ENCODE measurements at regions not wholly inside any gene's neighbourhood (a gene's known extent, or its start where the extent isn't known, plus 50 kb on each side); places are given as distances from the start of the nearest gene placed in this dataset.
A peak's percentile ranks its signal among the peaks of the same experiment; 100 is the strongest.

DNA sequence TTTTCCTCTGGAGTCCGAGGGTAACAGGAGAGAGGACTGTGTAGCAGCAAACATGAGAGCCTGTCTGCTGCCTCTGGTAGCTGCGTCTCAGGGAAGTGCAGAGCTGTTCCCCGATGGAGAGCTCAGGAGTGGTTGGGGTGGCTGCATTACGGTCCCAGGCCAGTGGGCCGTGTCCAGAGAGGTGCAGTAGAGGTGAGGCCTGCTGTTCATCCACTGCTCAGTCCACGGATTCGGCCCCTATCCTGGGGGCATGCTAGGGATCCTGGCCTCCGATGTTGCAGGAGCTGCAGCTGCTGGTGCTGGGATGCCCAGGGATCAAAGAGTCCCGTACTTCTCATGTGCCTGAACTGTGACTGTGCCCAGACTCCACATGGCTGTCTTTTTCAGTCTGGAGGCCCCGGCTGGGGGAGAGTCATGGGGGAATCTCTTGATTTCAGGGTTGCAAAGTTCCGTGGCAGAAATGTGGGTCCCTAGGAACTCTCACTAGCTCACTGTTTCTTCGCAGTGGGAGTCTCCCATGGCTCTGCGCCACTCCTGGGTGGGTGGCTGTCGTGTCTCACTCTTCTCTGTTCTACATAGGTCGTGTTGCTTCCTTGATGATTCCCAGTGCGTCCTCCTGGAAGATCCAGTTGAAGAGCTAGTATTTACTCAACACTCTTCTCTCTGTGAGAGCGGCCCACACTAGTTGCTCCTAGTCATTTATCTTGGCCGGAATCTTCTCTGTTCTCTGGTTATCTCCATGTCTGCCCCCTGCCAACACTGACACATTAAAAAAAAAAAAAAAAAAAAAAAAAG, 109.5 kb upstream of the CENPE start:
- H3K36me3 Mint-ChIP-seq: no peaks in the 10 kb centered on the region
- peak overlapping the region; percentile 2 for H3K4me3 Mint-ChIP-seq

DNA sequence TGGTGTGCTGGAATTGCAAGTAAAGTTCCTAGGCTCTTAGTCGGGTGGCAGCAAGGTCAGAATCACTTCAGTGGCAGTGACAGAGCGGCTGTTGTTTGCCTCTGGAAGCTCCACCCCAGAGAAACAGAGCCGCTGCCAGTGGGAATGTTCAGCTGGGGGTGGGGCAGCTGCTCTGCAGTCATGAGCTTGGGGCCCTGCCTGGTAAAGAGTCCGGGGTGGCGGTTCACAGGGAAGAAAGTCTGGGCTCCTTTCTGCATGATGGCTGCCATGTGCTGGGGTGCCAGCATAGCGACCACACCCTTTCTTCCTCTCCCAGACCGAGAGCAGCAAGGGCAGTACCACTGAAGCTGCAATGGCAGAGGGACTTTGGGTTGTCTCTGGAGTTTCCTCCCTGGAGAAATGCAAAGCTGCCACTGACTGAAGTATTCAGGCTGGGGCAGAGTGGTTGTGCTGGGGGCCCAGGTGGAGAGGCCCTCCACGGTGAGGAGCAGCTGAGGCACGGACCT, 108.8 kb upstream of the CENPE start:
- TF ChIP-seq, protein P1, sequence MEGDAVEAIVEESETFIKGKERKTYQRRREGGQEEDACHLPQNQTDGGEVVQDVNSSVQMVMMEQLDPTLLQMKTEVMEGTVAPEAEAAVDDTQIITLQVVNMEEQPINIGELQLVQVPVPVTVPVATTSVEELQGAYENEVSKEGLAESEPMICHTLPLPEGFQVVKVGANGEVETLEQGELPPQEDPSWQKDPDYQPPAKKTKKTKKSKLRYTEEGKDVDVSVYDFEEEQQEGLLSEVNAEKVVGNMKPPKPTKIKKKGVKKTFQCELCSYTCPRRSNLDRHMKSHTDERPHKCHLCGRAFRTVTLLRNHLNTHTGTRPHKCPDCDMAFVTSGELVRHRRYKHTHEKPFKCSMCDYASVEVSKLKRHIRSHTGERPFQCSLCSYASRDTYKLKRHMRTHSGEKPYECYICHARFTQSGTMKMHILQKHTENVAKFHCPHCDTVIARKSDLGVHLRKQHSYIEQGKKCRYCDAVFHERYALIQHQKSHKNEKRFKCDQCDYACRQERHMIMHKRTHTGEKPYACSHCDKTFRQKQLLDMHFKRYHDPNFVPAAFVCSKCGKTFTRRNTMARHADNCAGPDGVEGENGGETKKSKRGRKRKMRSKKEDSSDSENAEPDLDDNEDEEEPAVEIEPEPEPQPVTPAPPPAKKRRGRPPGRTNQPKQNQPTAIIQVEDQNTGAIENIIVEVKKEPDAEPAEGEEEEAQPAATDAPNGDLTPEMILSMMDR (IDR thresholded peaks at IDR 0.05; ENCODE audit: unreplicated experiment): no peak
- Mint-ChIP-seq H3K9me3 (peaks cover 11% of the 10 kb centered on the region), H3K4me3 (peak overlapping the region; percentile 40), H3K4me1 (peaks cover 22% of the 10 kb centered on the region), H3K27ac (peak overlapping the region; percentile 66), H3K27me3 (ENCODE audit: low read depth) (no peaks in the 10 kb centered on the region), H3K36me3 (no peaks in the 10 kb centered on the region)
- DNase-seq (ENCODE audit: low spot score in 2 of 2, unreplicated experiment in 2 of 2): peak in 1 of 2 experiments; percentile 53

More for the DNA sequence above, 109.5 kb upstream of the CENPE start:
- Mint-ChIP-seq H3K4me1 (peaks cover 22% of the 10 kb centered on the region), H3K9me3 (peaks cover 18% of the 10 kb centered on the region), H3K27ac (peak overlapping the region; percentile 66), H3K27me3 (ENCODE audit: low read depth) (no peaks in the 10 kb centered on the region)
- TF ChIP-seq, protein P1 (IDR thresholded peaks at IDR 0.05; ENCODE audit: unreplicated experiment): no peak
- no peak for DNase-seq (ENCODE audit: low spot score in 2 of 2, unreplicated experiment in 2 of 2)

DNA sequence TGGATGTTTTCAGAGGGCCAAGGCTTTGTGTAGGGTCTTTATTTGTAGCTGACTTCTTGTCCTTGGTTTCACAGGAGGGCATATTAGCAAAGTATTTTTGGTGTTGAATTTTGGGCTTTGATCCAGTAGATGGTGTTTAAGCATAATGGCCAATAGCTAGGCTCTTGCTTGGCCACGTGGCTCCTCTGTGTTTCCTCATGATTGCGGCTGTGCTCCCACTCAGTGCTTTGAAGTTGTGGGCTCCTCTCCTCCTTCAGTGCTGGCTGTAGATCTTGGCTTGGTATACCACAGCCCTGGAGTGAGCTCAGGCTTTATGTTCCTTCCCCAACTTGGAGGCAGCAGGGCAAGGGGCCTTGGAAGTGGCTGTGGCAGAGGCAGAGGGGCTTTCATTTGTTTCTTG, 107.2 kb upstream of the CENPE start:
- no peak for DNase-seq (ENCODE audit: low spot score in 2 of 2, unreplicated experiment in 2 of 2)
- TF ChIP-seq, protein P1 (IDR thresholded peaks at IDR 0.05; ENCODE audit: unreplicated experiment): no peak
- Mint-ChIP-seq H3K36me3 (no peaks in the 10 kb centered on the region), H3K27ac (no peak overlapping the region), H3K4me3 (no peak overlapping the region), H3K27me3 (ENCODE audit: low read depth) (no peaks in the 10 kb centered on the region), H3K9me3 (peaks cover 4% of the 10 kb centered on the region), H3K4me1 (peaks cover 22% of the 10 kb centered on the region)

DNA sequence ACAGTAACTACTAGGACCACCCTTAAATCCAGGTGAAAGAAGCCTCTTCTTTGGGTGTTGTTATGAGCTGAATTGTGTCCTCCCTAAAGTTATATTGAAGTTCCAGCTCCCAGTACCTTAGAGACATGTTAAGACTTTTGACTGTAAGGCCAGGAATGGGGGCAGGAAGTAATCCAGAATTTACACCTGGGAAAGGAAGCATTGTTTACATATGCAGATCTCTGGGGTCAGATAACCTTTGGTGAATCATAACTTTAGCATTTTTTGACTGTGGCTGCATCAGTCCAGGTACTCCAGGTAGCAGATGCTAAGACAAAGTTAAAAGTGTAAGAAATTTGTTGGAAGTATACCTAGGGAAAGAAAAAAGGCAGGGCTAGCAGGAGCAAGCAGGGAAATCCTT, 104.9 kb upstream of the CENPE start:
- Mint-ChIP-seq H3K27me3 (ENCODE audit: low read depth) (no peaks in the 10 kb centered on the region), H3K4me1 (peaks cover 17% of the 10 kb centered on the region)
- TF ChIP-seq, protein P1 (IDR thresholded peaks at IDR 0.05; ENCODE audit: unreplicated experiment): no peak

DNA sequence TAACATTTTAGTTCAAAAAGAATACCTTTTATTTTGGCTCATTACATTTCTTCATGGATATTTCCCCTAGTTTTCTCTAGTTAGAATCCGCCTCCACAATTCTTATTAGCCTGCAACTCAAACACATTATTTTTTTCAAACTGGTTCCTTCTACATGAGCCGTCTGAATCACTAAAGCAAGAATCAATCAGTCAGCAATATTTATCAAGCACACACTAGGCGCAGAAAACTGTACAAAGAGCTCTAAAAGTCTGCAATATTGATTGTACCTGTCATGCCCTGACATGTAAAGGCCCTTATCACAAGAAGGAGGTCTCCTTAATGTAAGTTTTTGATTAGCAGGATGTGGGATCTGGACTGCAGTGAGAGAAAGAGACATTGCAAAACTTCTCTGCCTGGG, 94.8 kb upstream of the CENPE start:
- Mint-ChIP-seq H3K36me3 (no peaks in the 10 kb centered on the region), H3K27me3 (ENCODE audit: low read depth) (no peaks in the 10 kb centered on the region), H3K27ac (no peak overlapping the region), H3K4me1 (peaks cover 3% of the 10 kb centered on the region), H3K9me3 (no peaks in the 10 kb centered on the region), H3K4me3 (no peak overlapping the region)
- TF ChIP-seq, protein P1 (IDR thresholded peaks at IDR 0.05; ENCODE audit: unreplicated experiment): no peak
- no peak for DNase-seq (ENCODE audit: low spot score in 2 of 2, unreplicated experiment in 2 of 2)

More for the DNA sequence above, 104.9 kb upstream of the CENPE start:
- Mint-ChIP-seq H3K36me3 (no peaks in the 10 kb centered on the region), H3K9me3 (no peaks in the 10 kb centered on the region), H3K27ac (no peak overlapping the region), H3K4me3 (no peak overlapping the region)
- DNase-seq (ENCODE audit: low spot score in 2 of 2, unreplicated experiment in 2 of 2): no peak

Measured in mesothelial cell of epicardium (in vitro differentiated cells).